Natural killer cell (primary cell): ENCODE measurements at regions not wholly inside any gene's neighbourhood (a gene's known extent, or its start where the extent isn't known, plus 50 kb on each side); places are given as distances from the start of the nearest gene placed in this dataset.
"Not testable (repeated sequence)": the region's sequence is repeated elsewhere in the genome, so short reads cannot be mapped to it uniquely, and the experiment has no call there.

Experiments
- ATAC-seq, 3 donors: fragments of 150-1000 bp in 2 of 3; fragments of 200-7000 bp in 1 of 3; cut with Tn5 transposase; 1 replicate in 1 of 3; 2 replicates in 2 of 3; pipeline ENCODE4 v1.10.0; 2021; ENCODE audit warnings: mild to moderate bottlenecking in 2 of 3, moderate library complexity in 2 of 3
- DNase-seq, 2 donors: peaks; one replicate each; pipeline versions ENCODE4 v3.0.0 to v3.0.0-alpha.2; 2013 to 2021; ENCODE audit warnings: mixed read lengths in 1 of 2
- H3K27ac ChIP-seq: one replicate; pipeline ENCODE4 v1.5.1; 2013; ENCODE audit warnings: mild to moderate bottlenecking, low read length
- H3K27me3 ChIP-seq: one replicate; pipeline ENCODE4 v1.6.1; 2013; ENCODE audit warnings: low read length; ENCODE audit not compliant: control insufficient read depth, insufficient read depth
- H3K36me3 ChIP-seq: one replicate; pipeline ENCODE4 v1.6.1; 2013; ENCODE audit warnings: low read length; ENCODE audit not compliant: control insufficient read depth, insufficient read depth
- H3K4me1 ChIP-seq: one replicate; pipeline ENCODE4 v1.6.1; 2013; ENCODE audit warnings: low read length; ENCODE audit not compliant: control insufficient read depth, insufficient read depth
- H3K4me3 ChIP-seq: one replicate; pipeline ENCODE4 v1.5.1; 2013; ENCODE audit warnings: low read length
- H3K9me3 ChIP-seq: one replicate; pipeline ENCODE4 v1.6.1; 2013; ENCODE audit warnings: low read length; ENCODE audit not compliant: control insufficient read depth, insufficient read depth
- H3K27ac Mint-ChIP-seq, 2 donors: one replicate each; pipeline ENCODE4 v1.8.0; 2022; ENCODE audit warnings: mild to moderate bottlenecking in 2 of 2, mixed read lengths in 2 of 2, moderate library complexity in 1 of 2
- H3K27me3 Mint-ChIP-seq, 2 donors: one replicate each; pipeline ENCODE4 v1.8.0; 2022; ENCODE audit warnings: low read depth in 2 of 2, mixed read lengths in 2 of 2
- H3K36me3 Mint-ChIP-seq: one replicate; pipeline ENCODE4 v1.8.0; 2022; ENCODE audit warnings: mixed read lengths
- H3K4me1 Mint-ChIP-seq, 2 donors: one replicate each; pipeline ENCODE4 v1.8.0; 2022; ENCODE audit warnings: mixed read lengths in 2 of 2
- H3K4me3 Mint-ChIP-seq: one replicate; pipeline ENCODE4 v1.8.0; 2022; ENCODE audit warnings: mild to moderate bottlenecking, moderate library complexity, mixed read lengths
- H3K9me3 Mint-ChIP-seq, 2 donors: one replicate each; pipeline ENCODE4 v1.8.0; 2022; ENCODE audit warnings: mixed read lengths in 2 of 2
- WGBS: methylation state at CpG from one replicate; pipeline ENCODE4 v1.1.7; 2013; ENCODE audit warnings: missing lambda C conversion rate; ENCODE audit not compliant: insufficient coverage; 5-methylcytosine and 5-hydroxymethylcytosine counted together
- intact Hi-C: fragments of 100-400 bp; cut with micrococcal nuclease; formaldehyde crosslinking; loops from one replicate; pipeline ENCODE4 v1.14.2; 2022
- TF ChIP-seq, protein P1 (sequence below): fragments of 200-600 bp; IDR thresholded peaks from one replicate; pipeline ENCODE4 v1.8.0; 2022; ENCODE audit warnings: antibody characterized with exemption

DNA sequence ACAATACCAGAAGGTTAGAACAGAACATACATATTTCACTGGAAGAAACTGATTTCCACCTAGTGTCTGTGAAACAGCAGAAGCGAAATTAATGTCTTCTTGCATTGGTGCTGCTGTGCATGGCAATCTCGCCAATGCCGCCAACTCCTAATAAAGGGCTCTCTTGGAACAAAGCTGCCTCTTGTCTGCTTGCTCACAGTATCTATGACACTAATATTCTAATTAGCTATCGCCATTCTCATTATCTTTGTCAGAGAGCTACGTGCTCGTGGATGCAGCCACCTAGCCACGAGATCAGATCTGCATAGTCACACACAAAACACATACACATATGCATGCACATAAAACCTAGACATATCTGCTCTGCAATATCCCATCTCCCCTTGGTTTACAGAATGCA, 145.9 kb upstream of the OLIG3 start:
- no peak overlapping the region for H3K27ac ChIP-seq
- TF ChIP-seq, protein P1, sequence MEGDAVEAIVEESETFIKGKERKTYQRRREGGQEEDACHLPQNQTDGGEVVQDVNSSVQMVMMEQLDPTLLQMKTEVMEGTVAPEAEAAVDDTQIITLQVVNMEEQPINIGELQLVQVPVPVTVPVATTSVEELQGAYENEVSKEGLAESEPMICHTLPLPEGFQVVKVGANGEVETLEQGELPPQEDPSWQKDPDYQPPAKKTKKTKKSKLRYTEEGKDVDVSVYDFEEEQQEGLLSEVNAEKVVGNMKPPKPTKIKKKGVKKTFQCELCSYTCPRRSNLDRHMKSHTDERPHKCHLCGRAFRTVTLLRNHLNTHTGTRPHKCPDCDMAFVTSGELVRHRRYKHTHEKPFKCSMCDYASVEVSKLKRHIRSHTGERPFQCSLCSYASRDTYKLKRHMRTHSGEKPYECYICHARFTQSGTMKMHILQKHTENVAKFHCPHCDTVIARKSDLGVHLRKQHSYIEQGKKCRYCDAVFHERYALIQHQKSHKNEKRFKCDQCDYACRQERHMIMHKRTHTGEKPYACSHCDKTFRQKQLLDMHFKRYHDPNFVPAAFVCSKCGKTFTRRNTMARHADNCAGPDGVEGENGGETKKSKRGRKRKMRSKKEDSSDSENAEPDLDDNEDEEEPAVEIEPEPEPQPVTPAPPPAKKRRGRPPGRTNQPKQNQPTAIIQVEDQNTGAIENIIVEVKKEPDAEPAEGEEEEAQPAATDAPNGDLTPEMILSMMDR = no peak
- intact Hi-C loops = loop anchor here (10.0 kb wide), 1 partner anchor 795 kb away; no protein-coding TSS in a partner anchor
- Mint-ChIP-seq H3K4me3 (no peak overlapping the region), H3K9me3 (no peaks in the 10 kb centered on the region), H3K27ac (no peak overlapping the region), H3K27me3 (peaks cover 10 to 29% of the 10 kb centered on the region in 2 donors), H3K4me1 (peaks cover 0 to 5% of the 10 kb centered on the region in 2 donors), H3K36me3 (no peaks in the 10 kb centered on the region)
- DNase-seq (no peak), ATAC-seq (no peak)
- no peaks in the 10 kb centered on the region for H3K36me3 ChIP-seq
- peaks cover 2% of the 10 kb centered on the region for H3K4me1 ChIP-seq
- 94% methylated on average over 7 of the region's 7 CpGs for WGBS
- H3K4me3 ChIP-seq = no peak overlapping the region
- no peaks in the 10 kb centered on the region for H3K9me3 ChIP-seq
- H3K27me3 ChIP-seq = no peaks in the 10 kb centered on the region

DNA sequence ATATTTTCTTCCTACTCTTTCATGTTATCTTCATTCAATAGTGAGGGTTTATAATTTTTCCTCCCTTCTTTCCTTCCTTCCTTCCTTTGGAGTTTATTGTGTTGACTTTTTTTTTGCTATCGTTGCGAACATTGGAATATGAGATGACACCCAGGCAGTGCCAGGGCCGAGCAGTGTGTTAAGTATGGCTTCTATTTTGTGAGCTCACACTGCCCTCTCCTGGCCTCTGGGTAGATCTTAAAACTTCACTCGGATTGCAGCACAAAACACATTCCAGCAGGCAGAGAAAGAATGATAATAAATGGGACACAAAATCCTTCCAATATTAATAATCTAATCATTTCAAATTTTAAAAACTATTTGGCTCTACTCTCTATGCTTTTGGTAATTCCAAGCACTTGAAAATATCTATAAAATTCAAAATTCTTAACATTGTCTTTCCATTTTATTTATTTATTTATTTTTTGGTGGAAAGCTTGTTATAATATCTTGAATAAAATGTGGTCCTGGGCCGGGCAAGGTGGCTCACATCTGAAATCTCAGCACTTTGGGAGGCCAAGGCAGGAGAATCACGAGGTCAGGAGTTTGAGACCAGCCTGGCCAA, 147.4 kb upstream of the OLIG3 start:
- H3K4me3 Mint-ChIP-seq = no peak overlapping the region

DNA sequence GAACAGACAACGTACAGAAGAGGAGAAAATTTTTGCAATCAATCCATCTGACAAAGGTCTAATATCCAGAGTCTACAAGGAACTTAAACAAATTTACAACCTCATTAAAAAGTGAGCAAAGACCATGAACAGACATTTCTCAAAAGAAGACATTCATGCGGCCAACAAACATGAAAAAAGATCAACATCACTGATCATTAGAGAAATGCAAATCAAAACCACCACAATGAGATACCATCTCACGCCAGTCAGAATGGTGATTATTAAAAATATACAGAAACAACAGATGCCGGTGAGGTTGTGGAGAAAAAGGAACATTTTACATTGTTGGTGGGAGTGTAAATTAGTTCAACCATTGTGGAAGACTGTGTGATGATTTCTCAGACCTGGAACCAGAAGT, 149.0 kb upstream of the OLIG3 start:
- ATAC-seq, DNase-seq, H3K4me3 Mint-ChIP-seq, H3K4me1 ChIP-seq, H3K36me3 ChIP-seq, H3K27ac Mint-ChIP-seq, H3K36me3 Mint-ChIP-seq, H3K9me3 Mint-ChIP-seq, H3K27me3 ChIP-seq, H3K27ac ChIP-seq, H3K9me3 ChIP-seq, H3K4me1 Mint-ChIP-seq, H3K4me3 ChIP-seq: not testable (repeated sequence)
- 80% methylated on average over 3 of the region's 4 CpGs for WGBS
- H3K27me3 Mint-ChIP-seq = peaks cover 17 to 47% of the 10 kb centered on the region in 2 donors
- intact Hi-C loops = loop anchor here (10.0 kb wide), 1 partner anchor 798 kb away; no protein-coding TSS in a partner anchor

More for the DNA sequence above, 147.4 kb upstream of the OLIG3 start:
- no peak overlapping the region for H3K4me3 ChIP-seq
- H3K27me3 ChIP-seq = no peaks in the 10 kb centered on the region
- no peak overlapping the region for H3K27ac Mint-ChIP-seq
- intact Hi-C loops = loop anchor here (1.0 to 10.0 kb wide), 5 partner anchors 370 to 797 kb away; no protein-coding TSS in a partner anchor
- no peaks in the 10 kb centered on the region for H3K36me3 Mint-ChIP-seq
- H3K9me3 Mint-ChIP-seq = no peaks in the 10 kb centered on the region
- peaks cover 0 to 5% of the 10 kb centered on the region in 2 donors for H3K4me1 Mint-ChIP-seq
- peaks cover 2% of the 10 kb centered on the region for H3K4me1 ChIP-seq
- ATAC-seq = peak; percentile 82 to 95 (median 92)
- H3K9me3 ChIP-seq = no peaks in the 10 kb centered on the region
- no peak overlapping the region for H3K27ac ChIP-seq
- H3K36me3 ChIP-seq = no peaks in the 10 kb centered on the region
- DNase-seq = peak; percentile 47 to 85
- TF ChIP-seq, protein P1 = peak; percentile 86
- WGBS = 16% methylated on average over 6 of the region's 6 CpGs
- H3K27me3 Mint-ChIP-seq = peaks cover 8 to 31% of the 10 kb centered on the region in 2 donors

DNA sequence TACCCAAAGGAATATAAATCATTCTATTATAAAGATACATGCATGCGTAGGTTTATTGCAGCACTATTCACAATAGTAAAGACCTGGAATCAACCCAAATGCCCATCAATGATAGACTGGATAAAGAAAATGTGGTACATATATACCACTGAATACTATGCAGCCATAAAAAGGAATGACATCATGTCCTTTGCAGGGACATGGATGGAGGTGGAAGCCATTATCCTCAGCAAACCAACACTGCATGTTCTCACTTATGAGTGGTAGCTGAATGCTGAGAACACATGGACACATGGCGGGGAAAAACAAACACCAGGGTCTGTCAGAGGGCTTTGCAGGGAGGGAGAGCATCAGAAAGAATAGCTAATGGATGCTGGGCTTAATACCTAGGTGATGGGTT, 149.4 kb upstream of the OLIG3 start:
- H3K4me1 Mint-ChIP-seq, H3K9me3 ChIP-seq, H3K27me3 ChIP-seq, ATAC-seq, H3K36me3 ChIP-seq, DNase-seq, H3K9me3 Mint-ChIP-seq, H3K27ac ChIP-seq, H3K4me3 ChIP-seq, H3K36me3 Mint-ChIP-seq, H3K4me3 Mint-ChIP-seq, H3K27ac Mint-ChIP-seq, H3K4me1 ChIP-seq: not testable (repeated sequence)
- peaks cover 17 to 50% of the 10 kb centered on the region in 2 donors for H3K27me3 Mint-ChIP-seq
- intact Hi-C loops = loop anchor here (10.0 kb wide), 1 partner anchor 799 kb away; no protein-coding TSS in a partner anchor
- WGBS = 89% methylated on average over 1 of the region's 2 CpGs
